ENCODE measurements at regions not wholly inside any gene's neighbourhood (a gene's known extent, or its start where the extent isn't known, plus 50 kb on each side); places are given as distances from the start of the nearest gene placed in this dataset.

GRCh38 chrX:94612140-94612539 is 938.1 kb downstream of the FAM133A start (continued):
- TF ChIP-seq EZH2 (IDR thresholded peaks at IDR 0.05; ENCODE audit: low read depth, low read length, severe bottlenecking) (no peak), SP2 (IDR thresholded peaks at IDR 0.05; ENCODE audit: low read length) (no peak), BACH1 (IDR thresholded peaks at IDR 0.05; ENCODE audit: low read length) (no peak), CTCF (IDR thresholded peaks at IDR 0.05; ENCODE audit: control extremely low read depth in 1 of 3, insufficient read depth in 1 of 3, low read depth in 1 of 3, low read length in 3 of 3) (no peak)

Data from H1 (cell line).